Psoas muscle (tissue), 7 donors: ENCODE measurements at regions not wholly inside any gene's neighbourhood (a gene's known extent, or its start where the extent isn't known, plus 50 kb on each side); places are given as distances from the start of the nearest gene placed in this dataset.

ENCODE experiments used
- ATAC-seq, 4 donors: fragments of 200-7000 bp; cut with Tn5 transposase; one replicate each; pipeline ENCODE4 v1.9.1; 2020; ENCODE audit warnings: moderate library complexity in 3 of 4, mild to moderate bottlenecking in 2 of 4
- DNase-seq, 2 donors: peaks; one replicate each; pipeline ENCODE4 v3.0.0-alpha.2; 2020
- H3K27ac ChIP-seq: fragments of 200-600 bp; one replicate; pipeline ENCODE4 v1.8.0; 2022
- H3K27me3 ChIP-seq, 3 donors: fragments of 200-600 bp in 1 of 3; one replicate each; pipeline versions ENCODE4 v1.6.1 to v1.8.0; 2013 to 2022; ENCODE audit warnings: low read length in 2 of 3, mild to moderate bottlenecking in 2 of 3, moderate library complexity in 1 of 3; ENCODE audit not compliant: insufficient read depth in 3 of 3
- H3K36me3 ChIP-seq, 2 donors: fragments of 200-600 bp in 1 of 2; one replicate each; pipeline versions ENCODE4 v1.6.1 to v1.8.0; 2013 to 2022; ENCODE audit warnings: low read depth in 1 of 2, mild to moderate bottlenecking in 1 of 2, moderate library complexity in 1 of 2; ENCODE audit not compliant: insufficient read depth in 1 of 2
- H3K4me1 ChIP-seq: fragments of 200-600 bp; one replicate; pipeline ENCODE4 v1.8.0; 2022
- H3K4me3 ChIP-seq: fragments of 200-600 bp; one replicate; pipeline ENCODE4 v1.8.0; 2022; ENCODE audit warnings: mild to moderate bottlenecking
- H3K9me3 ChIP-seq: fragments of 200-600 bp; one replicate; pipeline ENCODE4 v1.8.0; 2022
- CTCF ChIP-seq: fragments of 200-600 bp; IDR thresholded peaks from one replicate; pipeline ENCODE4 v1.8.0; 2022; ENCODE audit warnings: antibody characterized with exemption
- WGBS, 3 donors: extraction: QIAGEN DNeasy Blood & Tissue Kit; methylation state at CpG; one replicate each; pipeline versions ENCODE4 v1.1.6 to v1.1.7; 2013; 5-methylcytosine and 5-hydroxymethylcytosine counted together
- intact Hi-C, 2 donors: fragments of 100-400 bp; cut with DNase I; formaldehyde crosslinking; loops; one replicate each; pipeline versions ENCODE4 v1.11.0 to v1.14.2; 2022
- donor health status: healthy with polysubstance abuse.
- donor health status: DM: no; HTN: no; CAD: no; lungs with moderate emphysema.
- donor health status: Bipolar disorder and iron deficiency.
- donor health status: healthy.
- donor health status: DM: yes; HTN: yes; CAD: no.
- donor health status: DM: no; HTN: no; CAD: no.
- donor health status: DM: yes; HTN: yes; CAD: no.

- H3K36me3 ChIP-seq, result no peaks in the 10 kb centered on the region
- no peaks in the 10 kb centered on the region for H3K4me1 ChIP-seq
- no peak overlapping the region for H3K27ac ChIP-seq
- intact Hi-C loops, result no loop called here
- no peaks in the 10 kb centered on the region for H3K9me3 ChIP-seq
- no peaks in the 10 kb centered on the region for H3K27me3 ChIP-seq
- no peak for ATAC-seq
- no peak for DNase-seq
- H3K4me3 ChIP-seq, result no peak overlapping the region
- TF ChIP-seq CTCF, result no peak
- 54 to 70% (median 59%) methylated on average over 3 of the region's 3 CpGs for WGBS, 3 donors
Measured at GRCh38 chr6:77373955-77374354, 89.3 kb downstream of the HTR1B start.

- ATAC-seq (no peak), DNase-seq (no peak)
- WGBS, 3 donors, result 61 to 78% (median 66%) methylated on average over 5 of the region's 5 CpGs
- H3K4me3 ChIP-seq, result no peak overlapping the region
- no peaks in the 10 kb centered on the region for H3K9me3 ChIP-seq
- TF ChIP-seq CTCF, result no peak
- no peaks in the 10 kb centered on the region for H3K4me1 ChIP-seq
- no peaks in the 10 kb centered on the region for H3K27me3 ChIP-seq
- intact Hi-C loops, result no loop called here
- no peaks in the 10 kb centered on the region for H3K36me3 ChIP-seq
- H3K27ac ChIP-seq, result no peak overlapping the region
Measured at GRCh38 chr6:77371748-77372147, 91.5 kb downstream of the HTR1B start.

- peak in 1 of 4 donors; percentile 45 for ATAC-seq
- H3K9me3 ChIP-seq, result no peaks in the 10 kb centered on the region
- 34 to 52% (median 50%) methylated on average over 20 of the region's 20 CpGs for WGBS, 3 donors
Measured at GRCh38 chr6:77368660-77369313, 94.5 kb downstream of the HTR1B start.

GRCh38 chr6:77366798-77367197 lies 96.5 kb downstream of the HTR1B start:
- ATAC-seq (no peak), DNase-seq (no peak)
- intact Hi-C loops, result no loop called here
- H3K4me3 ChIP-seq, result no peak overlapping the region
- H3K9me3 ChIP-seq, result no peaks in the 10 kb centered on the region
- H3K36me3 ChIP-seq, result no peaks in the 10 kb centered on the region
- H3K27ac ChIP-seq, result no peak overlapping the region
- no peaks in the 10 kb centered on the region for H3K27me3 ChIP-seq
- 78 to 89% (median 84%) methylated on average over 2 of the region's 2 CpGs for WGBS, 3 donors
- H3K4me1 ChIP-seq, result no peaks in the 10 kb centered on the region
- TF ChIP-seq CTCF, result no peak

More at GRCh38 chr6:77368660-77369313, 94.5 kb downstream of the HTR1B start:
- Histone ChIP-seq H3K4me3 (peak overlapping the region; percentile 50), H3K27ac (no peak overlapping the region), H3K36me3 (no peaks in the 10 kb centered on the region), H3K4me1 (no peaks in the 10 kb centered on the region), H3K27me3 (no peaks in the 10 kb centered on the region)
- intact Hi-C loops, result no loop called here
- no peak for TF ChIP-seq CTCF
- peak in 1 of 2 donors; percentile 57 for DNase-seq

GRCh38 chr6:77363702-77364101 lies 99.6 kb downstream of the HTR1B start:
- no peak for ATAC-seq
- Histone ChIP-seq H3K27ac (no peak overlapping the region), H3K9me3 (no peaks in the 10 kb centered on the region), H3K27me3 (no peaks in the 10 kb centered on the region), H3K4me1 (no peaks in the 10 kb centered on the region), H3K4me3 (no peak overlapping the region), H3K36me3 (no peaks in the 10 kb centered on the region)
- WGBS, 3 donors, result 82 to 95% (median 84%) methylated on average over 1 of the region's 1 CpG
- no peak for TF ChIP-seq CTCF
- intact Hi-C loops, result no loop called here
- no peak for DNase-seq
